Esophagus muscularis mucosa (tissue), 3 donors: ENCODE measurements at regions not wholly inside any gene's neighbourhood (a gene's known extent, or its start where the extent isn't known, plus 50 kb on each side); places are given as distances from the start of the nearest gene placed in this dataset.

Experiments
- CTCF ChIP-seq, 3 experiments: fragments of 200-600 bp in 2 of 3; fragments of 450-650 bp in 1 of 3; sonication (generic) in 2 of 3; IDR thresholded peaks; one replicate each; pipeline ENCODE4 v1.5.1; 2017 to 2019; ENCODE audit warnings: antibody characterized with exemption in 3 of 3, mild to moderate bottlenecking in 2 of 3, moderate library complexity in 1 of 3
- POLR2A ChIP-seq: fragments of 450-650 bp; IDR thresholded peaks from one replicate; pipeline ENCODE4 v1.6.1; 2017; ENCODE audit warnings: antibody characterized with exemption, moderate library complexity, mild to moderate bottlenecking, low read depth
- POLR2AphosphoS5 ChIP-seq, 2 donors: sonication (generic); formaldehyde crosslinking; IDR thresholded peaks; one replicate each; pipeline ENCODE4 v1.6.1; 2017; ENCODE audit warnings: antibody characterized with exemption in 2 of 2

GRCh38 chr11:45553383-45553936 is 112.0 kb downstream of the CHST1 start:
- TF ChIP-seq CTCF (IDR thresholded peaks at IDR 0.05) (no peak), POLR2A (no peak), POLR2AphosphoS5 (IDR thresholded peaks at IDR 0.05) (no peak)
